Activated naive CD8-positive, alpha-beta T cell treated with anti-CD3 and anti-CD28 coated beads, Interleukin-2, amount 10 ng/mL, durations not matched to agents 7 days and 5 days (primary cell): ENCODE measurements at regions not wholly inside any gene's neighbourhood (a gene's known extent, or its start where the extent isn't known, plus 50 kb on each side); places are given as distances from the start of the nearest gene placed in this dataset.

ENCODE experiments used
- ATAC-seq: fragments of 150-1000 bp; cut with Tn5 transposase; one replicate; pipeline ENCODE4 v1.10.0; 2021; ENCODE audit warnings: low read depth, moderate library complexity
- POLR2A ChIA-PET: fragments of 350-600 bp; sonication (Branson Sonifier 250); formaldehyde crosslinking; loops from one replicate; lab custom pipeline; 2021; ENCODE audit warnings: antibody characterized with exemption; lab: Charles Lee
- DNase-seq: peaks from one replicate; pipeline ENCODE4 v3.0.0; 2021
- H3K27ac Mint-ChIP-seq: one replicate; pipeline ENCODE4 v1.8.0; 2022; ENCODE audit warnings: mild to moderate bottlenecking, mixed read lengths
- H3K27me3 Mint-ChIP-seq: one replicate; pipeline ENCODE4 v1.8.0; 2022; ENCODE audit warnings: mild to moderate bottlenecking, moderate library complexity, mixed read lengths
- H3K36me3 Mint-ChIP-seq: one replicate; pipeline ENCODE4 v1.8.0; 2021; ENCODE audit warnings: mild to moderate bottlenecking, mixed read lengths
- H3K4me1 Mint-ChIP-seq: one replicate; pipeline ENCODE4 v1.8.0; 2021; ENCODE audit warnings: mixed read lengths
- H3K4me3 Mint-ChIP-seq: one replicate; pipeline ENCODE4 v1.8.0; 2022; ENCODE audit warnings: mild to moderate bottlenecking, moderate library complexity, mixed read lengths
- H3K9me3 Mint-ChIP-seq: one replicate; pipeline ENCODE4 v1.8.0; 2021; ENCODE audit warnings: mixed read lengths

DNA sequence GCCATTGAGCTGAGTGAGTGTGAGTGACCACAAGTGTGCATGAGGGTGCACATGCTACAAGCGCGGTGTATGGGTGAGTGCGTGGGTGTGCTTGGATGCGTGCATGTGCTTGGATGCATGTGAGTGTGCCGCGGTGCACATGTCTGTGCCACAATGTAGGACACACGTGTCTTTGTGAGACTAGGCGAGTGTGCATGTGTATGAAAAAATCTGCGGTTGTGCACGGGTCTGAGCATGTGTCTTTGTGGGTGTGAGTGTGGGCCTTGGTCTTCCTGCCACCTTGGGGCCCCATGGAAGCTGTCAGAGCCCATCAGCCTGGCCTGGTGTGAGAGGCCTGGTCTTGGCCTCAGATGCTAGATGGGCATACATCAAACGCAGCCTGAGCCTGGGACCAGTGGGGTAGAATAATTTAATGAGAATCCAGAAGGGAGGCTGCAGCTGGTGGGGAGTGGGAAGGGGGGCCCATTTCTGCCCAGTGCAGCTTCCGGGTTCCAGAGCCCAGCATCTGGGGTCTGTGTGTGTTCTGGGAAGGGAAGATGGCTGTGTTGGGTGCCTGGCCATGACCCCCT lies 103.9 kb upstream of the SLC2A1 start:
- no peak for DNase-seq
- ATAC-seq, result no peak
- POLR2A ChIA-PET, result interaction anchor here (1.3 kb wide), 1 partner anchor 296 kb away, joined by 3 read pairs; the partner anchor contains the start of genes C1orf50 and P3H1
- Mint-ChIP-seq H3K4me1 (peaks cover 28% of the 10 kb centered on the region), H3K4me3 (no peak overlapping the region), H3K27ac (no peak overlapping the region), H3K9me3 (peaks cover 4% of the 10 kb centered on the region), H3K27me3 (peaks cover 2% of the 10 kb centered on the region), H3K36me3 (peaks cover 4% of the 10 kb centered on the region)

DNA sequence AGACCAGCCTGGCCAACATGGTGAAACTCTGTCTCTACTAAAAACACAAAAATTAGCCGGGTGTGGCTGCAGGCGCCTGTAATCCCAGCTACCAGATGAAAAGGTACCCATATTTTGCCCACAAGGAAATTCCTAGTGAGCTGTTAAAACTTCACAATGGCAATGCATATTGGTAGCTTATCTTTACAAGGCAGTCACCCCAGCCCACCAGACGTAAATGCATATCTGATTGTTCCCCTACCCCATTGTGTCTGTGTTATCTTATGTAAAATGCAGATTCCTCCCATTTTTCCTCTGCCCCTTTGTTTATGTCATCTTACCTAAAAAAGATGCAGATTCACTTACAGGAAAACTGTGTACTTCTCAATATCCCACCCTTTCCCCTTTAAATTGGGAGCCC lies 103.1 kb upstream of the SLC2A1 start:
- no peak for ATAC-seq
- no peak for DNase-seq
- peaks cover 7% of the 10 kb centered on the region for H3K36me3 Mint-ChIP-seq
- peaks cover 7% of the 10 kb centered on the region for H3K9me3 Mint-ChIP-seq
- POLR2A ChIA-PET, result no interaction called here
- H3K4me1 Mint-ChIP-seq, result peaks cover 30% of the 10 kb centered on the region
- no peak overlapping the region for H3K27ac Mint-ChIP-seq
- no peak overlapping the region for H3K4me3 Mint-ChIP-seq
- peaks cover 2% of the 10 kb centered on the region for H3K27me3 Mint-ChIP-seq

DNA sequence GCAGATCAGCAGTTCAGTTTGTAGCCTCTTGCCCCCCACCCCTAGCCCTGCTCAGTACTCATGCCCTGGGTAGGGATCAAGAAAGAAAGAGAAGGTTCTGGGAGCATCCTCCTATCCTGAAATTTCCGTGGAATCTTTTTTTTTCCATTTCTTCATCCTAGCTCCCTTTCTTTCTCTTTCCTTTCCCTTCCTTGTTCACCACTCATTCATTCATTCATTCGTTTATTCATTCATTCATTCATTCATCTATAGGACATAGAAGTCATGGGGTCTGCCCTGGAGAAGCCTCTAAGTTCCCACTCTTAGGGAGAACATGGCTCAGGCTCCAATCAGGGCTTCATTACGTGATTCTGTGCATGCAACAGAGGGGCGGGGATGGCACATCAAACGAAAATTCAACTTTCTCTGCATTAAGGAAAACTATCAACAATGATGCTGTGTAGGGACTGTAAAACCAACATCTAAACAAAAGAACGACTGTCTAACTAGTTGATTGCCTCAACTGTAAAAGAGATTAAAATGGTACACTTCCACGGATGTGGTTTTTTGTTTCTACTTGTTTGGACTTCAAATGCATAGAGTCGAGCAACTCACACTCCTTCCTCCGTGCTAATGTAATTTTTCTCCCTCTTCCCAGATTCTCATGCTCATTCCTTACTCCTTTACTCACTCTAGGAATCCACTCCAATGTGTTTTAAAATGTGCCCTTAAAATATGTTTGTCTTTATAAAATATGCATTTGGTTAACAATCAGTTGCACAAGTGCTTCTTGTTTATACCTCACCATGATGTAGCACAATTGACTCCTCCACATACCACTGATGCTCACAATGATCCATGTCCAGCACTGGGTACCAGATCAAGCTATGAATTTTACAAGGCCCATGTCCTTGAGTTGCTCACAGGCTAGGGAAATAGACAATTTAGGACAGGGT lies 101.2 kb upstream of the SLC2A1 start:
- DNase-seq, result no peak
- Mint-ChIP-seq H3K4me3 (no peak overlapping the region), H3K36me3 (peaks cover 7% of the 10 kb centered on the region), H3K4me1 (peaks cover 30% of the 10 kb centered on the region), H3K27ac (no peak overlapping the region), H3K9me3 (peaks cover 7% of the 10 kb centered on the region), H3K27me3 (peaks cover 2% of the 10 kb centered on the region)
- POLR2A ChIA-PET, result no interaction called here
- no peak for ATAC-seq

DNA sequence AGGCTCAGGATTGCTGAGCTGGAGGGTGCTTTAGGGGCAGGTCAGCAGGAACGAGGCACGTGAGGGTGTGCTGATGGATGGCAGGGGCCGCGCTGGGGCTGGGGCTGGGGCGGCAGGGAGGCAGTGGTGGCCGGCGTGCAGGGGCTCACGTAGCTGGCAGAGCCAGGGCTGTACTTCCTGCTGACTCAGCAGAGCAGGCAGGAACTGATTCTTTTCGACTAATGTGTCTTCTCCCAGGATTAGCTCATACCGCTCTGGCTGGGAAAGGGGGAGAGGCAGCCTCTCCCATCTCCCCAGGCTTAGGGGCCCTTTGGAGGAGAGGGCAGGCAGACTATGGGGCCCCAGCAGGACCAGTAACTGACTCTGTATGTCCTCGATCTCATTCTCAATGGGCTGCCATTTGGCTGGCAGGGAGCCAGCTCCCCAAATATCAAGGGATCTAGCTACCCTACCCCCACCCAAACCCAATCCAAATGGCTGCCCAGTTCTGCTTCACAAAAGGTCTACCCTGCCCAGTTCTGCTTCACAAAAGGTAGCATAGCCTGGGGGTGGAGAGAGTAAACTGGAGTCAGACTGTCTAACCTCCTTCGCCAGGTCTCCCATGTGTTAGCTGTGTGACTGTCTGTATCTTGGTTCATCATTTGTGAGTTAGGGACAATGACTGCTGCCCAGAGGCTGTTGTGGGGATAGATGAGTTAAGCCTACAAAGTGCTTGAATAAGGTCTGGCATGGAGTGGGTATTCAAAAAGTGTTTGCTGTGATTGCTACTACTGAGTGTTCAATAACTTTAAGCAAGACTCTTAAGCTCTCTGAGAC lies 100.1 kb upstream of the SLC2A1 start:
- H3K27ac Mint-ChIP-seq, result peak overlapping the region; percentile 83
- POLR2A ChIA-PET, result interaction anchor here (0.9 to 1.0 kb wide), 2 partner anchors 106 to 134 kb away, joined by 3 read pairs; no protein-coding TSS in a partner anchor

DNA sequence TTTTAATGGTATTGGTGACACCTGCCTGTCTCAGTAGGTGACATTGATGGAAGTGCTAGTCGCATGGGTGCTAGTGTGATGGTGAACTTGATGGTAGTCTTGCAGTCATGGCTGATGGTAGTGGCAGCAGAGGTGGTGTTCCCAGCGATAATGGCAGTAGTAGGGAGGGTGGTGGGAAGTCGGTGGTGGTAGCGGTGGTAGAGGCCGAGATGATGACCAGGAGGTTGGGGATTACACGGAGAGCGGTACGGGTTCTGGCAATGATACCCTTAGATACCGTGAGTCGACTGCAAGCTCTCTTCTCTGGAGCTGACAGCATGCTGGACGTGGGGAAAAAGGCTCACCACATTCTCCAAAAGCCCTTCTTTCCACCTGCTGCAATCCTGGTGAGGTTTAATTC lies 99.4 kb upstream of the SLC2A1 start:
- H3K4me1 Mint-ChIP-seq, result peaks cover 30% of the 10 kb centered on the region
- H3K27ac Mint-ChIP-seq, result peak overlapping the region; percentile 83
- ATAC-seq, result no peak
- peaks cover 7% of the 10 kb centered on the region for H3K36me3 Mint-ChIP-seq
- POLR2A ChIA-PET, result interaction anchor here (0.9 to 1.0 kb wide), 2 partner anchors 106 to 133 kb away, joined by 3 read pairs; no protein-coding TSS in a partner anchor
- H3K27me3 Mint-ChIP-seq, result peaks cover 2% of the 10 kb centered on the region
- peaks cover 7% of the 10 kb centered on the region for H3K9me3 Mint-ChIP-seq
- DNase-seq, result no peak
- H3K4me3 Mint-ChIP-seq, result peak overlapping the region; percentile 53

More for the DNA sequence above, 100.1 kb upstream of the SLC2A1 start:
- Mint-ChIP-seq H3K36me3 (peaks cover 7% of the 10 kb centered on the region), H3K9me3 (peaks cover 7% of the 10 kb centered on the region), H3K4me1 (peaks cover 30% of the 10 kb centered on the region), H3K27me3 (peaks cover 2% of the 10 kb centered on the region), H3K4me3 (peak overlapping the region; percentile 53)
- ATAC-seq (peak; percentile 78), DNase-seq (peak; percentile 55)

DNA sequence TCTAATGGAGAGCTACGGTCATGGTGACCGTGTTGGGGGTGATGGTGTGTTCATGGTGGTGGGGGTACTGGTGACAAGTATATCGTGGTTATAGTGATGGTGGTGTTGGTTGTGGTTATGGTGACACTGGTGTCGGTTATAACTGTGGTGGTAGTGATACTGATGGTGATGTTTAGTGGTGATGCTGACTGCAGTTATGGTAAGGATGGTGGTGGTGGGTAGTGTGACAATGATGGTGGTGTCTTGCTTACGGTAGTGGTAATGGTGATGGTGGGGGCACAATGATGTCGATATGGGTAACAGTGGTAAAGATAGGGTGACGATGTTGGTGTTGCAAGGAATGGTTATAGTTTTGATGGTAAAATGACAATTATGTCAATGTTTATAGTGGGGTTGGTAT lies 98.9 kb upstream of the SLC2A1 start:
- no peak for ATAC-seq
- H3K27me3 Mint-ChIP-seq, result peaks cover 2% of the 10 kb centered on the region
- DNase-seq, result no peak
- peak overlapping the region; percentile 6 for H3K4me3 Mint-ChIP-seq
- peak overlapping the region; percentile 83 for H3K27ac Mint-ChIP-seq
- peaks cover 28% of the 10 kb centered on the region for H3K4me1 Mint-ChIP-seq
- H3K36me3 Mint-ChIP-seq, result peaks cover 7% of the 10 kb centered on the region
- peaks cover 7% of the 10 kb centered on the region for H3K9me3 Mint-ChIP-seq
- POLR2A ChIA-PET, result interaction anchor here (1.0 kb wide), 1 partner anchor 133 kb away, joined by 3 read pairs; no protein-coding TSS in a partner anchor

DNA sequence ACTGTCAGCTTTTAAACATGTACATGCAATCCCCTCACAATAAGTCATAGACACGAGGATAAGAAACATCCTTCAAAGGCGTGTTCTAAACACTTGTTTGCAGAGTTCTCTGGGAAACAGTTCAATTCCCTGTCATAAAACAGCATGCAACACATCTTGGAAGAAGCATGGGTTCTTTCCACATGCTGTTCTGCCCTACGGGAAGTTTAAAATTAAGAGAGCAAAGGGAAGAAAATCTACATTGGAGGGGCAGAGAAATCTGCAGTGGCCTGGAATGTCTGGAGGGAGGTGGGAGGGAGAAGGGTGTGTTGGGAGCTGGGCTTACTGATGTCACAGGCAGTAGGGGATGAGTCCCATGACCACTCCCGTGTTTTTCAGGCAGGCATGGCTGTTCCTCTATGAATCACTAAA lies 98.3 kb upstream of the SLC2A1 start:
- POLR2A ChIA-PET, result no interaction called here
- H3K36me3 Mint-ChIP-seq, result peaks cover 7% of the 10 kb centered on the region
- H3K27ac Mint-ChIP-seq, result no peak overlapping the region
- DNase-seq (no peak), ATAC-seq (no peak)
- H3K4me3 Mint-ChIP-seq, result no peak overlapping the region
- H3K9me3 Mint-ChIP-seq, result peaks cover 7% of the 10 kb centered on the region
- peaks cover 6% of the 10 kb centered on the region for H3K27me3 Mint-ChIP-seq
- H3K4me1 Mint-ChIP-seq, result peaks cover 26% of the 10 kb centered on the region

DNA sequence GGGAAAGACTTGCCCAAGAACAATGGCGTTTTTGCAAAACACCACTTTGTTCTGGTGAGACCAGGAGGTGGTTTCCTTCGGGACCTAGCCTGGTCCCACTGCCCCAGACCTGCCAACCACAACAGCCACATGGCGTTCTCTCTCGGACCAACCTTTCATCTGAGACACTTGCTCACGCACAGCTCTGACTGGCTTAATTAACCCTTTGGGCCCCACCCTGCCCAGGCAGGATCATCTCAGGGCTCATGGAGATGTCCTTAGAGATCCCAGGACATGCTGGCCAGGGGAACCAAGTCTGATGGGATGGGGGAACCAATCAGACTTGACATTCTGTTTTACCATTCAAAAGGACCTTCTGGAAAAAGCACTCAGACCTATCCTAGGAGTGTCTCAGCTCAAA lies 97.8 kb upstream of the SLC2A1 start:
- H3K4me1 Mint-ChIP-seq, result peaks cover 26% of the 10 kb centered on the region
- H3K27ac Mint-ChIP-seq, result no peak overlapping the region
- peaks cover 7% of the 10 kb centered on the region for H3K9me3 Mint-ChIP-seq
- H3K27me3 Mint-ChIP-seq, result peaks cover 9% of the 10 kb centered on the region
- H3K36me3 Mint-ChIP-seq, result peaks cover 7% of the 10 kb centered on the region
- POLR2A ChIA-PET, result no interaction called here
- DNase-seq (no peak), ATAC-seq (no peak)
- H3K4me3 Mint-ChIP-seq, result no peak overlapping the region

DNA sequence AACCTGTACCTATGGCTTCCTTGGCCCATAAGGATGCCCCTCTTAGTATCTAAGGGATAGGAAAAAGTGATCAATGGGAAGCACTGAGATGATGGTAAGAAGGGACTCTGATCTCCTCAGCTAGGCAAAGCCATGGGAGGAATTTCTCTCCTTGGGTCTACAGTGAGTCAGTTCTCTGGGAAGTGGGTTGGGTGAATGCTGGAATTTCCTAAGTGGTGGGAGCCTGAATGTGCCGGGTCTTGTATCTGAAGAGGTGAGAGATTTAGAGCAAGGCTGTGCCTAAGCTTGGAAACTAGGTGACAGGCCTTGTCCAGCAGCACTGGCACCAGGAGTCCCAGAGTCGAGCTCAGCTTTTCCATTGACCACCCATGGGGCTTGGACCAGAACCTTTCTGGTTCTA lies 96.3 kb upstream of the SLC2A1 start:
- POLR2A ChIA-PET, result no interaction called here

DNA sequence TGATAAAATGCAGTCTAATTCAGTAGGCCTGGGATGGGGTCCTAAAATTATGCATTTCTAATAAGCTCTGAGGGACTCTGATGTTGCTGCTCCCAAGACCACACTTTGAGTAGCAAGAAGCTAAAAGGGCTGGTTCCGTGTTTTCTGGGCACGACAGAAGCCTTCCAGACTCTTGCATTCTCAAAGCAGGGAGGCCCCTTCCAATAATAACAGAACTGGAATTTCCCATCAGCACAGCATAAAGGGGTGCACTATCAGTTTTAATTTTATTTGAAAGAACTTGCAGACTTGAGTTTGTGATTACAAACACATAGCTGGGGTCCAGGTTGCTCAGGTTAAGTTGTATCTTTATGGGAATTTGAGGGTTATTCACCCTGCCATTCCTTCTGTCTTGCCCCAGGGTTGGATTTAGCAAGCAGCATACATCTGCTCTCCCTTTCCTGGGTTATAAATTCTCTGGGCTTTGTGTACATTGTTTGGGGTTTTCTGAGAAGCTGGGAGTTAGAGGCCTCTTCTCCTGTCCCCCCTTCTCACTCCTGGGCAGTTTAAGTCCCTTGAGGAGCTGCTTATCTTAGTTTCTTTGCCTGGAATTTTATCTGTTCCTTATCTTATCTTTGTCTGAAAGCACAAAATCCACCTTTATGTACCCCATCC lies 94.2 kb upstream of the SLC2A1 start:
- Mint-ChIP-seq H3K27me3 (peaks cover 13% of the 10 kb centered on the region), H3K4me3 (no peak overlapping the region), H3K4me1 (peaks cover 8% of the 10 kb centered on the region), H3K27ac (no peak overlapping the region), H3K9me3 (peaks cover 6% of the 10 kb centered on the region), H3K36me3 (peaks cover 6% of the 10 kb centered on the region)
- ATAC-seq, result no peak
- no peak for DNase-seq
- POLR2A ChIA-PET, result no interaction called here

More for the DNA sequence above, 96.3 kb upstream of the SLC2A1 start:
- Mint-ChIP-seq H3K4me3 (no peak overlapping the region), H3K4me1 (peaks cover 22% of the 10 kb centered on the region), H3K9me3 (peaks cover 7% of the 10 kb centered on the region), H3K36me3 (peaks cover 6% of the 10 kb centered on the region), H3K27me3 (peaks cover 14% of the 10 kb centered on the region), H3K27ac (no peak overlapping the region)
- ATAC-seq (no peak), DNase-seq (no peak)

DNA sequence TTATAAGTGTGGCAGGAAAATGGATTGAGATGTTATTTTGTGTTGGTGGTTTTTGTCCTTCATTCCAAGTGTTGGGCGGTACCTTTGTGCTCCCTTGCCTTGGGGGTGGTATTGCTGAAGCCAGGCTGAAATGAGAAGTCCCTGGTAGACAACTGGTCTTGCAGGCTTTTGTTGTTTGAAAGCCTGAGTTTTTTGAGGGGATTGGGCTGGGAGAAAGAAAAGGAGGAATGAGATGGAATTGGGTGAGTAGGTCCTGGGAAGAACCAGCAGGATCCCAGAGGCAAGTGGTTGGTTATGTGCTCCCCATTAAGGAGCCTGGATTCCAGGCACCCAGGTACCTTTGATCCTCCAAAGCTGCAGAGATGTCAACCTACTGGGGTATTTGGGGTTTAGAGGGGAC lies 93.7 kb upstream of the SLC2A1 start:
- Mint-ChIP-seq H3K27me3 (peaks cover 12% of the 10 kb centered on the region), H3K4me3 (no peak overlapping the region), H3K36me3 (no peaks in the 10 kb centered on the region), H3K4me1 (peaks cover 2% of the 10 kb centered on the region), H3K9me3 (peaks cover under 1% of the 10 kb centered on the region), H3K27ac (no peak overlapping the region)
- ATAC-seq (no peak), DNase-seq (no peak)
- POLR2A ChIA-PET, result no interaction called here

DNA sequence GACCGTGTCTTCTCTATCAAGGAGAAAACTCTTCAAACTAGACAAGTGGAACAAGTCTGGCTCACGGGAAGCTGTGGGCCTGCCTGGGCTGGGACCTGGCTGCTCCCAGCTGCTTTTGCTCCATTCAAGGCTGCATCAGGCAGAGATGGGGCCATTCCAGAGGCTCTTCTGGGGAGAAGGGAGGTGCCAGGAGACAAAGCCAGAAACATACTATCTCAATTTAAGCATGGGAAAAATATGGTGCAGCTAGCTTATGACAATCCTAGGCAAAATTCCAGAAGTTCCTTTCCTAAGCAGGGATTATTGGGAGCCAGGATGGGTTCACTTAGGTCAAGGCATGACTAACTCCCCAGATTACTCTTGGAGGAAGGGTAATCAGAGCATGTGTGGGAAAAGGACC lies 90.8 kb upstream of the SLC2A1 start:
- H3K4me1 Mint-ChIP-seq, result no peaks in the 10 kb centered on the region

More for the DNA sequence above, 90.8 kb upstream of the SLC2A1 start:
- Mint-ChIP-seq H3K9me3 (no peaks in the 10 kb centered on the region), H3K36me3 (no peaks in the 10 kb centered on the region), H3K27ac (no peak overlapping the region), H3K4me3 (no peak overlapping the region), H3K27me3 (peaks cover 20% of the 10 kb centered on the region)
- no peak for DNase-seq
- POLR2A ChIA-PET, result no interaction called here
- no peak for ATAC-seq
